HepG2 (cell line): ENCODE measurements at regions not wholly inside any gene's neighbourhood (a gene's known extent, or its start where the extent isn't known, plus 50 kb on each side); places are given as distances from the start of the nearest gene placed in this dataset.

Source experiments
- ATAC-seq: fragments of 200-7000 bp; cut with Tn5 transposase; 3 replicates; pipeline ENCODE4 v1.9.1; 2020; ENCODE audit warnings: mild to moderate bottlenecking, moderate library complexity
- BruUV-seq: library from RNA; stranded (reverse); fragments of 400-500 nt; replicated peaks from 2 replicates; lab custom pipeline; 2021; lab: Mats Ljungman, UMichigan
- CTCF ChIA-PET: fragments of 300-600 bp; formaldehyde crosslinking; extraction: SDS; loops from one replicate; lab custom pipeline; 2021; ENCODE audit warnings: low total read pairs, inconsistent platforms, low intra/inter-chr PET ratio; lab: Yijun Ruan, JAX
- POLR2A ChIA-PET: fragments of 350-600 bp; sonication (Branson Sonifier 250); formaldehyde crosslinking; loops from one replicate; lab custom pipeline; 2020; ENCODE audit warnings: antibody characterized with exemption, inconsistent platforms; lab: Yijun Ruan, JAX
- DNase-seq: peaks from one replicate; pipeline ENCODE4 v3.0.0-alpha.2; 2015; ENCODE audit warnings: low spot score
- FAIRE-seq: peaks from 3 replicates; lab custom pipeline; 2011; peaks lifted over from hg19 to GRCh38; lab: Jason Lieb, UNC
- H2AFZ ChIP-seq: one replicate; pipeline ENCODE4 v1.6.1; 2011; ENCODE audit warnings: low read length, inconsistent platforms
- H3K27ac ChIP-seq: fragments of 300-600 bp; 3 replicates; pipeline ENCODE4 v1.8.0; 2011; ENCODE audit warnings: mixed run types, mild to moderate bottlenecking, mixed read lengths, low read length, inconsistent platforms; ENCODE audit not compliant: insufficient read depth; ENCODE audit errors: extremely low read length
- H3K27me3 ChIP-seq, 2 experiments: fragments of 200-600 bp in 1 of 2; 2 replicates in 1 of 2; 3 replicates in 1 of 2; pipeline versions ENCODE4 v1.6.0 to v1.8.0; 2011; ENCODE audit warnings: low read length in 2 of 2, mild to moderate bottlenecking in 2 of 2, moderate library complexity in 2 of 2, inconsistent platforms in 1 of 2; ENCODE audit not compliant: insufficient read depth in 2 of 2, control insufficient read depth in 1 of 2
- H3K36me3 ChIP-seq, 2 experiments: fragments of 200-600 bp in 1 of 2; replicated peaks in 1 of 2; 2 replicates in 1 of 2; 3 replicates in 1 of 2; pipeline versions ENCODE4 v1.5.1 to v1.8.0; 2011; ENCODE audit warnings: low read length in 2 of 2, inconsistent platforms in 1 of 2; ENCODE audit not compliant: insufficient read depth in 2 of 2, control insufficient read depth in 1 of 2
- H3K4me1 ChIP-seq: 2 replicates; pipeline ENCODE4 v1.5.1; 2012; ENCODE audit warnings: low read length, inconsistent platforms; ENCODE audit not compliant: insufficient read depth
- H3K4me2 ChIP-seq: 2 replicates; pipeline ENCODE4 v1.6.0; 2011; ENCODE audit warnings: low read depth, low read length, inconsistent platforms
- H3K4me3 ChIP-seq, 3 experiments: fragments of 200-600 bp in 1 of 3; sonication (generic), shearing (Covaris generic) in 1 of 3; replicated peaks in 1 of 3; 2 replicates each; pipeline ENCODE4 v1.5.1; 2011 to 2016; ENCODE audit warnings: low read length in 3 of 3, inconsistent platforms in 2 of 3, low read depth in 2 of 3, mild to moderate bottlenecking in 2 of 3, control low read depth in 1 of 3, mixed read lengths in 1 of 3; ENCODE audit not compliant: insufficient read depth in 1 of 3
- H3K79me2 ChIP-seq: one replicate; pipeline ENCODE4 v1.6.1; 2011; ENCODE audit warnings: low read length, inconsistent platforms; ENCODE audit not compliant: insufficient read depth
- H3K9ac ChIP-seq: 2 replicates; pipeline ENCODE4 v1.6.0; 2011; ENCODE audit warnings: mild to moderate bottlenecking, low read depth, low read length, inconsistent platforms; ENCODE audit not compliant: insufficient read depth
- H3K9me3 ChIP-seq: 2 replicates; pipeline ENCODE4 v1.5.1; 2012; ENCODE audit warnings: mild to moderate bottlenecking, low read length
- H4K20me1 ChIP-seq: 2 replicates; pipeline ENCODE4 v1.6.0; 2011; ENCODE audit warnings: inconsistent platforms, mild to moderate bottlenecking, low read length, moderate library complexity; ENCODE audit not compliant: insufficient read depth
- EHMT2 ChIP-seq: fragments of 200-600 bp; sonication (generic); IDR thresholded peaks from 2 replicates; pipeline ENCODE4 v1.7.0; 2017; ENCODE audit warnings: antibody characterized with exemption, low read depth, low read length, borderline replicate concordance
- FOXK2 ChIP-seq: fragments of 450-650 bp; IDR thresholded peaks from 2 replicates; pipeline ENCODE4 v1.6.1; 2016
- HOXA7 ChIP-seq: sonication (generic); formaldehyde crosslinking; IDR thresholded peaks from 2 replicates; pipeline ENCODE4 v1.8.1; 2022; ENCODE audit warnings: mild to moderate bottlenecking, missing genetic modification reagents, moderate library complexity
- NAIF1 ChIP-seq: sonication (generic); formaldehyde crosslinking; IDR thresholded peaks from 2 replicates; pipeline ENCODE4 v1.5.0; 2020; ENCODE audit warnings: mild to moderate bottlenecking, missing genetic modification reagents, borderline replicate concordance
- PREB ChIP-seq: sonication (generic); formaldehyde crosslinking; IDR thresholded peaks from 2 replicates; pipeline ENCODE4 v1.4.0; 2020; ENCODE audit warnings: missing genetic modification reagents
- PRMT3 ChIP-seq: sonication (generic); formaldehyde crosslinking; IDR thresholded peaks from 2 replicates; pipeline ENCODE4 v1.8.1; 2022; ENCODE audit warnings: low read depth, mild to moderate bottlenecking, moderate library complexity, missing genetic modification reagents, borderline replicate concordance
- ZNF207 ChIP-seq: fragments of 450-650 bp; IDR thresholded peaks from 2 replicates; pipeline ENCODE4 v1.6.1; 2016; ENCODE audit warnings: antibody characterized with exemption, borderline replicate concordance
- ZNF3 ChIP-seq: IDR thresholded peaks from 2 replicates; pipeline ENCODE4 v1.7.0; 2017; ENCODE audit warnings: inconsistent platforms
- ZNF512 ChIP-seq: sonication (generic); formaldehyde crosslinking; IDR thresholded peaks from 2 replicates; pipeline ENCODE4 v1.4.0; 2020; ENCODE audit warnings: mild to moderate bottlenecking, missing genetic modification reagents
- ZNF605 ChIP-seq: sonication (generic); formaldehyde crosslinking; IDR thresholded peaks from 2 replicates; pipeline ENCODE4 v1.8.0; 2022; ENCODE audit warnings: mild to moderate bottlenecking, missing genetic modification reagents
- ZNF746 ChIP-seq: sonication (generic); formaldehyde crosslinking; IDR thresholded peaks from 2 replicates; pipeline ENCODE4 v1.8.0; 2022; ENCODE audit warnings: mild to moderate bottlenecking, missing genetic modification reagents
- WGBS: methylation state at CpG from one replicate; pipeline ENCODE4 v1.1.6; 2017; ENCODE audit warnings: low lambda C conversion rate; 5-methylcytosine and 5-hydroxymethylcytosine counted together
- in situ Hi-C: cut with HindIII; loops from 2 replicates; pipeline ENCODE4 v1.10.0; 2017; ENCODE audit warnings: low pct_unique_long_range_greater_than_20kb; ENCODE audit not compliant: extremely low pct_ligation_motif_present
- intact Hi-C: fragments of 100-400 bp; cut with micrococcal nuclease; formaldehyde crosslinking; loops from one replicate; pipeline ENCODE4 v1.10.0; 2022; ENCODE audit not compliant: unreplicated experiment

GRCh38 chr2:235247001-235247400 is 246.8 kb upstream of the AGAP1 start:
- no peaks in the 10 kb centered on the region for H3K79me2 ChIP-seq
- H2AFZ ChIP-seq = no peak overlapping the region
- no peak overlapping the region for H3K9ac ChIP-seq
- in situ Hi-C loops (no loop called here), intact Hi-C loops (loop anchor here (1.0 kb wide), 1 partner anchor 35 kb away; no protein-coding TSS in a partner anchor)
- BruUV-seq = no TSS peak
- ATAC-seq = no peak
- ChIA-PET CTCF (no interaction called here), POLR2A (no interaction called here)
- DNase-seq = no peak
- no peaks in the 10 kb centered on the region for H3K4me1 ChIP-seq
- no peak overlapping the region for H3K27ac ChIP-seq
- TF ChIP-seq FOXK2 (no peak), PRMT3 (CRISPR knock-in tag) (no peak), HOXA7 (CRISPR knock-in tag) (no peak), ZNF207 (no peak), ZNF605 (CRISPR knock-in tag) (no peak), ZNF512 (CRISPR knock-in tag) (no peak), ZNF3 (no peak), PREB (CRISPR knock-in tag) (no peak), ZNF746 (CRISPR knock-in tag) (no peak), EHMT2 (no peak), NAIF1 (no peak)
- peaks cover 7 to 25% of the 10 kb centered on the region in 2 experiments; a peak in 4 of 5 replicates for H3K27me3 ChIP-seq
- no peaks in the 10 kb centered on the region for H3K36me3 ChIP-seq
- no peak for FAIRE-seq
- no peaks in the 10 kb centered on the region for H4K20me1 ChIP-seq
- H3K4me3 ChIP-seq = no peak overlapping the region
- no peak overlapping the region for H3K4me2 ChIP-seq
- no peaks in the 10 kb centered on the region for H3K9me3 ChIP-seq
- 2% methylated on average over 1 of the region's 1 CpG for WGBS
